ENCODE measurements at regions not wholly inside any gene's neighbourhood (a gene's known extent, or its start where the extent isn't known, plus 50 kb on each side); places are given as distances from the start of the nearest gene placed in this dataset.

DNA sequence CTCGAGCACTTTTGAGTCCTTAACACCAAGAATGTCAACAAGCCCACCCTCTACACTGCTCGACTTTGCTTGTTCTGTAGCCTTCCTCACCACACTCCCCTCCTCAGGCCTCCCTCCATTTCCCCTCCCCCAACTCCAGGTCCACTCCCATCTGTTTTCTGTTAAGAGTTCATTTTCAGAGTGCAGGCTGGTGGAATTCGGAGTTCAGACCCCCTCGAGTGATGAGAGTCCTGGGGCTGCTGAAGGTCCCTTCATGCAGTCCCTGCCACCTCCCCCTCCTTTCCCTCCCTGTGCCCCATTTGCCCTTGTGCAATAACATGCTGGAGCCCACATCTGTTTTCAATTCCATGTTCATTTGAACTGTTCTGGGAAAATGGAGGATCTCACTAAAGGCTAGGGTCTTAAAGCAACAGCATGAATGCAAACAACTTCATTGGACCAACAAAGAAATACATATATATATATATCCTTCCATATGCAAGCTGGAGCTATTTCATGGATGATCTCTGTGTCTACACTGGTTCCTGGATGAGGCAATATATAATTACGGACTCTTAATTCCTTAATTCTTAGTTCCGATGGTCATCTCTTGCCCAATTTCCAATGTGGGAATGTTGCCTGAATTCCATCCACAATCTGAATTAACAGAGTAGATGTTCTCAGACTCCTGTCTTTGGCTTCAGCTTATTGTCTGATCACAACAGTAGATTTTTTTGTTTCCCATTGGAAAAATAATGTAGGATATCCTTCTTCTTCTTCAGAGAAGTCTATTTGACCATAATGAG lies 340.4 kb downstream of the ETS1 start:
- ATAC-seq: peak; percentile 63
- TF ChIP-seq TCF4 (CRISPR knock-in tag; IDR thresholded peaks at IDR 0.05; ENCODE audit: borderline replicate concordance) (peak; percentile 77), ZFP3 (CRISPR knock-in tag; IDR thresholded peaks at IDR 0.05) (no peak)

DNA sequence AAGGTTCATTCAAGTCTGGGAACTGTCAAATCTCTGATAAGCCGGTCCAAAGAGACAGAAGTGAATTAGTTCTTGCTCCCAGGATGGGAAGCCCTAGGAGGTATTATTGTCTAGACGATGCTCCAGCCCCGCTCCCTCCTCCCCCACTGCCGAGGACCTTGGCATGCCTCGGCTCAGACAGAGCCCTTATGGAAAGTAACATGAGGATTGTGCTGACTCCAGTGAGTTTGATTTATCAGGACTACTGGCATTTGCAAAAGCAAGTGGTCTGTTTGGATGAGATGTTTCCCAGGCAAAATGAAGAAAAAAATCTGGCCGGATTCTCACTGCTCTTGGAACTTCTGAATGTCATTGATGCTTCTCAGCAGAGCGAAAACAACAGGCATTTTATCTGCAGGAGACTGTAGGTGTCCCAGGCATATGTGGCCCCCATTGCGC lies 341.0 kb downstream of the ETS1 start:
- TF ChIP-seq RARB (CRISPR knock-in tag; IDR thresholded peaks at IDR 0.05): no peak
- peak; percentile 52 for TF ChIP-seq ISL1 (CRISPR knock-in tag; IDR thresholded peaks at IDR 0.05)
- peak; percentile 95 for ATAC-seq

DNA sequence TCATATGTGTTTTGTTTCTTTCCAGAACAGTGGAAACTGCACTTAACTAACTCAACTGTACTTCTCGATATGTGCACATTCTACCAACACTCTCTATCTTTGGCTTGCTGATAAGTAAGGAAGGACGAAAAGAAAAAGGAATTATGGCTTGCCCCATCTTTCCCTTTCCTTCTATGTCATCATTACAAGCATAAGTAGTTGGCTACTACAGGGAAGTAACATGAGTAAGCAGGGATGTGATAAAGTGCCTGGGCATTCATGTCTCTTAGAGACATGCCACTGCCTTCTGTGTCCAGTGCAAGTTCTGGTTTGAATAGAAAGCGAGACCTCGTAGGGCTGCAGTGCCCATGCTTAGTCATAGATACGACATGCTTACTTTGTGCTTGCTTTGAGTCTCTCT lies 342.5 kb downstream of the ETS1 start:
- ATAC-seq: no peak

DNA sequence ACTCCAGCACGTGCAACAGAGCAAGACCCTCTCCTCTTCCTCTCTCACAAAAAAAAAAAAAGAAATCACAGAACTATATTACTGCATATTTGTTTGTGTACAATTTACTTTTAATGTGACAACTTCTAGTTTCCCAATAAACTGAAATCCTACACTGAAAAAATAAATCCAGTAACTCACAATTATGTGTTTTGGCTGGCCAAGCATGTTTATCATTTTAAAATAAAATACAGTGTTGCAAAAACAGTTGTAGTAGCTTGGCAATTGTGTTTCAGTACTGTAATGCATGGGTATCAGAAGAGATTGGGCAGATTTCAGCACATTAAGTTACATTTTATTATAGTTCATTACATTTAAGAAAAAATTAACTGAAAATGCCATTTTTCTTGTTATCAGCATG lies 344.9 kb downstream of the ETS1 start:
- ATAC-seq: no peak
- TF ChIP-seq TCF4 (CRISPR knock-in tag; IDR thresholded peaks at IDR 0.05; ENCODE audit: borderline replicate concordance) (no peak), ESRRG (CRISPR knock-in tag; IDR thresholded peaks at IDR 0.05) (no peak), TOX (CRISPR knock-in tag; IDR thresholded peaks at IDR 0.05; ENCODE audit: borderline replicate concordance) (no peak), ISL1 (CRISPR knock-in tag; IDR thresholded peaks at IDR 0.05) (no peak), ZNF8 (CRISPR knock-in tag; IDR thresholded peaks at IDR 0.05) (no peak), ZFP30 (CRISPR knock-in tag; IDR thresholded peaks at IDR 0.05) (no peak), GLIS3 (CRISPR knock-in tag; IDR thresholded peaks at IDR 0.05) (no peak), RARB (CRISPR knock-in tag; IDR thresholded peaks at IDR 0.05) (no peak), CSDC2 (CRISPR knock-in tag; IDR thresholded peaks at IDR 0.05) (no peak), ZNF565 (CRISPR knock-in tag; conservative IDR thresholded peaks at IDR 0.05; ENCODE audit: low read depth) (no peak)
- TF ChIP-seq, protein P1, sequence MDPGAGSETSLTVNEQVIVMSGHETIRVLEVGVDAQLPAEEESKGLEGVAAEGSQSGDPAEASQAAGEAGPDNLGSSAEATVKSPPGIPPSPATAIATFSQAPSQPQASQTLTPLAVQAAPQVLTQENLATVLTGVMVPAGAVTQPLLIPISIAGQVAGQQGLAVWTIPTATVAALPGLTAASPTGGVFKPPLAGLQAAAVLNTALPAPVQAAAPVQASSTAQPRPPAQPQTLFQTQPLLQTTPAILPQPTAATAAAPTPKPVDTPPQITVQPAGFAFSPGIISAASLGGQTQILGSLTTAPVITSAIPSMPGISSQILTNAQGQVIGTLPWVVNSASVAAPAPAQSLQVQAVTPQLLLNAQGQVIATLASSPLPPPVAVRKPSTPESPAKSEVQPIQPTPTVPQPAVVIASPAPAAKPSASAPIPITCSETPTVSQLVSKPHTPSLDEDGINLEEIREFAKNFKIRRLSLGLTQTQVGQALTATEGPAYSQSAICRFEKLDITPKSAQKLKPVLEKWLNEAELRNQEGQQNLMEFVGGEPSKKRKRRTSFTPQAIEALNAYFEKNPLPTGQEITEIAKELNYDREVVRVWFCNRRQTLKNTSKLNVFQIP (CRISPR knock-in tag; IDR thresholded peaks at IDR 0.05; ENCODE audit: borderline replicate concordance, low read depth): no peak
- TF ChIP-seq, protein P2, sequence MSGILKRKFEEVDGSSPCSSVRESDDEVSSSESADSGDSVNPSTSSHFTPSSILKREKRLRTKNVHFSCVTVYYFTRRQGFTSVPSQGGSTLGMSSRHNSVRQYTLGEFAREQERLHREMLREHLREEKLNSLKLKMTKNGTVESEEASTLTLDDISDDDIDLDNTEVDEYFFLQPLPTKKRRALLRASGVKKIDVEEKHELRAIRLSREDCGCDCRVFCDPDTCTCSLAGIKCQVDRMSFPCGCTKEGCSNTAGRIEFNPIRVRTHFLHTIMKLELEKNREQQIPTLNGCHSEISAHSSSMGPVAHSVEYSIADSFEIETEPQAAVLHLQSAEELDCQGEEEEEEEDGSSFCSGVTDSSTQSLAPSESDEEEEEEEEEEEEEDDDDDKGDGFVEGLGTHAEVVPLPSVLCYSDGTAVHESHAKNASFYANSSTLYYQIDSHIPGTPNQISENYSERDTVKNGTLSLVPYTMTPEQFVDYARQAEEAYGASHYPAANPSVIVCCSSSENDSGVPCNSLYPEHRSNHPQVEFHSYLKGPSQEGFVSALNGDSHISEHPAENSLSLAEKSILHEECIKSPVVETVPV (CRISPR knock-in tag; IDR thresholded peaks at IDR 0.05): no peak
- TF ChIP-seq, protein P3, sequence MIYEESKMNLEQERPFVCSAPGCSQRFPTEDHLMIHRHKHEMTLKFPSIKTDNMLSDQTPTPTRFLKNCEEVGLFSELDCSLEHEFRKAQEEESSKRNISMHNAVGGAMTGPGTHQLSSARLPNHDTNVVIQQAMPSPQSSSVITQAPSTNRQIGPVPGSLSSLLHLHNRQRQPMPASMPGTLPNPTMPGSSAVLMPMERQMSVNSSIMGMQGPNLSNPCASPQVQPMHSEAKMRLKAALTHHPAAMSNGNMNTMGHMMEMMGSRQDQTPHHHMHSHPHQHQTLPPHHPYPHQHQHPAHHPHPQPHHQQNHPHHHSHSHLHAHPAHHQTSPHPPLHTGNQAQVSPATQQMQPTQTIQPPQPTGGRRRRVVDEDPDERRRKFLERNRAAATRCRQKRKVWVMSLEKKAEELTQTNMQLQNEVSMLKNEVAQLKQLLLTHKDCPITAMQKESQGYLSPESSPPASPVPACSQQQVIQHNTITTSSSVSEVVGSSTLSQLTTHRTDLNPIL (CRISPR knock-in tag; IDR thresholded peaks at IDR 0.05; ENCODE audit: low read depth): no peak
- TF ChIP-seq, protein P4, sequence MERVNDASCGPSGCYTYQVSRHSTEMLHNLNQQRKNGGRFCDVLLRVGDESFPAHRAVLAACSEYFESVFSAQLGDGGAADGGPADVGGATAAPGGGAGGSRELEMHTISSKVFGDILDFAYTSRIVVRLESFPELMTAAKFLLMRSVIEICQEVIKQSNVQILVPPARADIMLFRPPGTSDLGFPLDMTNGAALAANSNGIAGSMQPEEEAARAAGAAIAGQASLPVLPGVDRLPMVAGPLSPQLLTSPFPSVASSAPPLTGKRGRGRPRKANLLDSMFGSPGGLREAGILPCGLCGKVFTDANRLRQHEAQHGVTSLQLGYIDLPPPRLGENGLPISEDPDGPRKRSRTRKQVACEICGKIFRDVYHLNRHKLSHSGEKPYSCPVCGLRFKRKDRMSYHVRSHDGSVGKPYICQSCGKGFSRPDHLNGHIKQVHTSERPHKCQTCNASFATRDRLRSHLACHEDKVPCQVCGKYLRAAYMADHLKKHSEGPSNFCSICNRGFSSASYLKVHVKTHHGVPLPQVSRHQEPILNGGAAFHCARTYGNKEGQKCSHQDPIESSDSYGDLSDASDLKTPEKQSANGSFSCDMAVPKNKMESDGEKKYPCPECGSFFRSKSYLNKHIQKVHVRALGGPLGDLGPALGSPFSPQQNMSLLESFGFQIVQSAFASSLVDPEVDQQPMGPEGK (CRISPR knock-in tag; IDR thresholded peaks at IDR 0.05; ENCODE audit: borderline replicate concordance): no peak
- TF ChIP-seq, protein P5, sequence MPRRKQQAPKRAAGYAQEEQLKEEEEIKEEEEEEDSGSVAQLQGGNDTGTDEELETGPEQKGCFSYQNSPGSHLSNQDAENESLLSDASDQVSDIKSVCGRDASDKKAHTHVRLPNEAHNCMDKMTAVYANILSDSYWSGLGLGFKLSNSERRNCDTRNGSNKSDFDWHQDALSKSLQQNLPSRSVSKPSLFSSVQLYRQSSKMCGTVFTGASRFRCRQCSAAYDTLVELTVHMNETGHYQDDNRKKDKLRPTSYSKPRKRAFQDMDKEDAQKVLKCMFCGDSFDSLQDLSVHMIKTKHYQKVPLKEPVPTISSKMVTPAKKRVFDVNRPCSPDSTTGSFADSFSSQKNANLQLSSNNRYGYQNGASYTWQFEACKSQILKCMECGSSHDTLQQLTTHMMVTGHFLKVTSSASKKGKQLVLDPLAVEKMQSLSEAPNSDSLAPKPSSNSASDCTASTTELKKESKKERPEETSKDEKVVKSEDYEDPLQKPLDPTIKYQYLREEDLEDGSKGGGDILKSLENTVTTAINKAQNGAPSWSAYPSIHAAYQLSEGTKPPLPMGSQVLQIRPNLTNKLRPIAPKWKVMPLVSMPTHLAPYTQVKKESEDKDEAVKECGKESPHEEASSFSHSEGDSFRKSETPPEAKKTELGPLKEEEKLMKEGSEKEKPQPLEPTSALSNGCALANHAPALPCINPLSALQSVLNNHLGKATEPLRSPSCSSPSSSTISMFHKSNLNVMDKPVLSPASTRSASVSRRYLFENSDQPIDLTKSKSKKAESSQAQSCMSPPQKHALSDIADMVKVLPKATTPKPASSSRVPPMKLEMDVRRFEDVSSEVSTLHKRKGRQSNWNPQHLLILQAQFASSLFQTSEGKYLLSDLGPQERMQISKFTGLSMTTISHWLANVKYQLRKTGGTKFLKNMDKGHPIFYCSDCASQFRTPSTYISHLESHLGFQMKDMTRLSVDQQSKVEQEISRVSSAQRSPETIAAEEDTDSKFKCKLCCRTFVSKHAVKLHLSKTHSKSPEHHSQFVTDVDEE (CRISPR knock-in tag; IDR thresholded peaks at IDR 0.05): no peak

More for the DNA sequence above, 342.5 kb downstream of the ETS1 start:
- TF ChIP-seq ZC3H10 (CRISPR knock-in tag; IDR thresholded peaks at IDR 0.05): no peak
